ENCODE measurements at regions not wholly inside any gene's neighbourhood (a gene's known extent, or its start where the extent isn't known, plus 50 kb on each side); places are given as distances from the start of the nearest gene placed in this dataset.

GRCh38 chr1:118390955-118391354 lies 205.9 kb upstream of the SPAG17 start:
- TF ChIP-seq CEBPB (IDR thresholded peaks at IDR 0.05; ENCODE audit: low read depth, low read length) = no peak
- TF ChIP-seq SMC3 (IDR thresholded peaks at IDR 0.05; ENCODE audit: low read depth, low read length) = no peak
- TF ChIP-seq, protein P1, sequence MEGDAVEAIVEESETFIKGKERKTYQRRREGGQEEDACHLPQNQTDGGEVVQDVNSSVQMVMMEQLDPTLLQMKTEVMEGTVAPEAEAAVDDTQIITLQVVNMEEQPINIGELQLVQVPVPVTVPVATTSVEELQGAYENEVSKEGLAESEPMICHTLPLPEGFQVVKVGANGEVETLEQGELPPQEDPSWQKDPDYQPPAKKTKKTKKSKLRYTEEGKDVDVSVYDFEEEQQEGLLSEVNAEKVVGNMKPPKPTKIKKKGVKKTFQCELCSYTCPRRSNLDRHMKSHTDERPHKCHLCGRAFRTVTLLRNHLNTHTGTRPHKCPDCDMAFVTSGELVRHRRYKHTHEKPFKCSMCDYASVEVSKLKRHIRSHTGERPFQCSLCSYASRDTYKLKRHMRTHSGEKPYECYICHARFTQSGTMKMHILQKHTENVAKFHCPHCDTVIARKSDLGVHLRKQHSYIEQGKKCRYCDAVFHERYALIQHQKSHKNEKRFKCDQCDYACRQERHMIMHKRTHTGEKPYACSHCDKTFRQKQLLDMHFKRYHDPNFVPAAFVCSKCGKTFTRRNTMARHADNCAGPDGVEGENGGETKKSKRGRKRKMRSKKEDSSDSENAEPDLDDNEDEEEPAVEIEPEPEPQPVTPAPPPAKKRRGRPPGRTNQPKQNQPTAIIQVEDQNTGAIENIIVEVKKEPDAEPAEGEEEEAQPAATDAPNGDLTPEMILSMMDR (conservative IDR thresholded peaks at IDR 0.05; ENCODE audit: low read depth, low read length) = no peak
- no peak for TF ChIP-seq USF2 (IDR thresholded peaks at IDR 0.05; ENCODE audit: low read depth, low read length)
- TF ChIP-seq RAD21 (IDR thresholded peaks at IDR 0.05; ENCODE audit: low read length) = no peak
